ENCODE measurements at regions not wholly inside any gene's neighbourhood (a gene's known extent, or its start where the extent isn't known, plus 50 kb on each side); places are given as distances from the start of the nearest gene placed in this dataset.

- DNase-seq (no peak), ATAC-seq (replicated peaks in 1 of 2) (no peak)
- Mint-ChIP-seq H3K4me1 (ENCODE audit: low read depth) (no peaks in the 10 kb centered on the region), H3K27me3 (ENCODE audit: low read depth) (no peaks in the 10 kb centered on the region), H3K36me3 (ENCODE audit: insufficient read depth in 2 of 2) (peaks cover 0 to 3% of the 10 kb centered on the region in 2 donors), H3K27ac (no peak overlapping the region), H3K9me3 (peaks cover 10 to 15% of the 10 kb centered on the region in 2 donors), H3K4me3 (no peak overlapping the region)
Observed at GRCh38 chr2:78681386-78681785, 344.1 kb upstream of the REG3G start.

GRCh38 chr2:78682781-78683180 lies 342.7 kb upstream of the REG3G start:
- Mint-ChIP-seq H3K4me3 (no peak overlapping the region), H3K27me3 (ENCODE audit: low read depth) (no peaks in the 10 kb centered on the region), H3K36me3 (ENCODE audit: insufficient read depth in 2 of 2) (peaks cover 0 to 3% of the 10 kb centered on the region in 2 donors), H3K9me3 (peaks cover 10 to 12% of the 10 kb centered on the region in 2 donors), H3K27ac (no peak overlapping the region), H3K4me1 (ENCODE audit: low read depth) (no peaks in the 10 kb centered on the region)
- DNase-seq (no peak), ATAC-seq (replicated peaks in 1 of 2) (no peak)

- no peaks in the 10 kb centered on the region for H3K4me1 Mint-ChIP-seq (ENCODE audit: low read depth)
- H3K9me3 Mint-ChIP-seq, result peaks cover 14 to 20% of the 10 kb centered on the region in 2 donors
- no peaks in the 10 kb centered on the region for H3K27me3 Mint-ChIP-seq (ENCODE audit: low read depth)
- ATAC-seq (replicated peaks in 1 of 2) (no peak), DNase-seq (no peak)
- no peak overlapping the region for H3K27ac Mint-ChIP-seq
- peaks cover 0 to 1% of the 10 kb centered on the region in 2 donors for H3K36me3 Mint-ChIP-seq (ENCODE audit: insufficient read depth in 2 of 2)
- no peak overlapping the region for H3K4me3 Mint-ChIP-seq
Observed at GRCh38 chr2:78686625-78687153, 338.8 kb upstream of the REG3G start.

GRCh38 chr2:78699696-78700095 lies 325.8 kb upstream of the REG3G start:
- Mint-ChIP-seq H3K36me3 (ENCODE audit: insufficient read depth in 2 of 2) (peaks cover 0 to 3% of the 10 kb centered on the region in 2 donors), H3K27me3 (ENCODE audit: low read depth) (no peaks in the 10 kb centered on the region), H3K4me1 (ENCODE audit: low read depth) (no peaks in the 10 kb centered on the region), H3K27ac (no peak overlapping the region), H3K4me3 (no peak overlapping the region), H3K9me3 (peaks cover 4 to 5% of the 10 kb centered on the region in 2 donors)
- no peak for ATAC-seq (replicated peaks in 1 of 2)
- no peak for DNase-seq

- no peak for ATAC-seq (replicated peaks in 1 of 2)
- Mint-ChIP-seq H3K36me3 (ENCODE audit: insufficient read depth in 2 of 2) (peaks cover 0 to 3% of the 10 kb centered on the region in 2 donors), H3K9me3 (peaks cover 4 to 5% of the 10 kb centered on the region in 2 donors), H3K27ac (no peak overlapping the region), H3K4me1 (ENCODE audit: low read depth) (no peaks in the 10 kb centered on the region), H3K4me3 (no peak overlapping the region), H3K27me3 (ENCODE audit: low read depth) (no peaks in the 10 kb centered on the region)
- DNase-seq, result no peak
Observed at GRCh38 chr2:78701546-78701945, 324.0 kb upstream of the REG3G start.

- Mint-ChIP-seq H3K36me3 (ENCODE audit: insufficient read depth in 2 of 2) (no peaks in the 10 kb centered on the region), H3K4me3 (no peak overlapping the region), H3K4me1 (ENCODE audit: low read depth) (no peaks in the 10 kb centered on the region)
Observed at GRCh38 chr2:78707776-78708386, 317.6 kb upstream of the REG3G start.

GRCh38 chr2:78710632-78711375 lies 314.7 kb upstream of the REG3G start:
- Mint-ChIP-seq H3K4me1 (ENCODE audit: low read depth) (no peaks in the 10 kb centered on the region), H3K4me3 (no peak overlapping the region), H3K9me3 (peaks cover 1 to 4% of the 10 kb centered on the region in 2 donors), H3K27ac (no peak overlapping the region), H3K36me3 (ENCODE audit: insufficient read depth in 2 of 2) (no peaks in the 10 kb centered on the region), H3K27me3 (ENCODE audit: low read depth) (no peaks in the 10 kb centered on the region)
- ATAC-seq (replicated peaks in 1 of 2) (no peak), DNase-seq (no peak)

More at GRCh38 chr2:78707776-78708386, 317.6 kb upstream of the REG3G start:
- Mint-ChIP-seq H3K27me3 (ENCODE audit: low read depth) (no peaks in the 10 kb centered on the region), H3K9me3 (peaks cover 1 to 2% of the 10 kb centered on the region in 2 donors), H3K27ac (no peak overlapping the region)
- DNase-seq (no peak), ATAC-seq (replicated peaks in 1 of 2) (no peak)

GRCh38 chr2:78715293-78715692 lies 310.2 kb upstream of the REG3G start:
- Mint-ChIP-seq H3K27ac (no peak overlapping the region), H3K9me3 (peaks cover 5 to 7% of the 10 kb centered on the region in 2 donors), H3K27me3 (ENCODE audit: low read depth) (no peaks in the 10 kb centered on the region), H3K4me1 (ENCODE audit: low read depth) (no peaks in the 10 kb centered on the region), H3K4me3 (no peak overlapping the region), H3K36me3 (ENCODE audit: insufficient read depth in 2 of 2) (no peaks in the 10 kb centered on the region)
- DNase-seq (no peak), ATAC-seq (replicated peaks in 1 of 2) (no peak)

GRCh38 chr2:78718024-78718423 lies 307.5 kb upstream of the REG3G start:
- Mint-ChIP-seq H3K36me3 (ENCODE audit: insufficient read depth in 2 of 2) (no peaks in the 10 kb centered on the region), H3K4me1 (ENCODE audit: low read depth) (no peaks in the 10 kb centered on the region), H3K4me3 (no peak overlapping the region), H3K27me3 (ENCODE audit: low read depth) (no peaks in the 10 kb centered on the region), H3K9me3 (peaks cover 4 to 7% of the 10 kb centered on the region in 2 donors), H3K27ac (no peak overlapping the region)
- DNase-seq, result no peak
- no peak for ATAC-seq (replicated peaks in 1 of 2)

- Mint-ChIP-seq H3K9me3 (peaks cover 4 to 6% of the 10 kb centered on the region in 2 donors), H3K27ac (no peak overlapping the region), H3K27me3 (ENCODE audit: low read depth) (no peaks in the 10 kb centered on the region), H3K36me3 (ENCODE audit: insufficient read depth in 2 of 2) (no peaks in the 10 kb centered on the region), H3K4me3 (no peak overlapping the region), H3K4me1 (ENCODE audit: low read depth) (no peaks in the 10 kb centered on the region)
- ATAC-seq (replicated peaks in 1 of 2), result no peak
- DNase-seq, result no peak
Observed at GRCh38 chr2:78718473-78718872, 307.0 kb upstream of the REG3G start.

GRCh38 chr2:78721355-78722033 lies 304.0 kb upstream of the REG3G start:
- Mint-ChIP-seq H3K9me3 (peaks cover 8 to 11% of the 10 kb centered on the region in 2 donors), H3K27ac (no peak overlapping the region), H3K4me1 (ENCODE audit: low read depth) (no peaks in the 10 kb centered on the region), H3K27me3 (ENCODE audit: low read depth) (no peaks in the 10 kb centered on the region), H3K4me3 (no peak overlapping the region), H3K36me3 (ENCODE audit: insufficient read depth in 2 of 2) (no peaks in the 10 kb centered on the region)
- ATAC-seq (replicated peaks in 1 of 2), result no peak
- no peak for DNase-seq

- Mint-ChIP-seq H3K36me3 (ENCODE audit: insufficient read depth in 2 of 2) (no peaks in the 10 kb centered on the region), H3K27ac (no peak overlapping the region), H3K4me3 (no peak overlapping the region), H3K27me3 (ENCODE audit: low read depth) (no peaks in the 10 kb centered on the region), H3K9me3 (peaks cover 5 to 16% of the 10 kb centered on the region in 2 donors), H3K4me1 (ENCODE audit: low read depth) (no peaks in the 10 kb centered on the region)
- ATAC-seq (replicated peaks in 1 of 2) (no peak), DNase-seq (no peak)
Observed at GRCh38 chr2:78734221-78734620, 291.3 kb upstream of the REG3G start.

GRCh38 chr2:78739282-78739681 lies 286.2 kb upstream of the REG3G start:
- H3K27me3 Mint-ChIP-seq (ENCODE audit: low read depth), result no peaks in the 10 kb centered on the region
- no peak for DNase-seq
- peaks cover 0 to 2% of the 10 kb centered on the region in 2 donors for H3K36me3 Mint-ChIP-seq (ENCODE audit: insufficient read depth in 2 of 2)
- no peaks in the 10 kb centered on the region for H3K4me1 Mint-ChIP-seq (ENCODE audit: low read depth)
- peaks cover 7 to 25% of the 10 kb centered on the region in 2 donors for H3K9me3 Mint-ChIP-seq
- no peak overlapping the region for H3K4me3 Mint-ChIP-seq
- no peak overlapping the region for H3K27ac Mint-ChIP-seq
- ATAC-seq (replicated peaks in 1 of 2), result no peak
